ENCODE measurements at regions not wholly inside any gene's neighbourhood (a gene's known extent, or its start where the extent isn't known, plus 50 kb on each side); places are given as distances from the start of the nearest gene placed in this dataset.

DNA sequence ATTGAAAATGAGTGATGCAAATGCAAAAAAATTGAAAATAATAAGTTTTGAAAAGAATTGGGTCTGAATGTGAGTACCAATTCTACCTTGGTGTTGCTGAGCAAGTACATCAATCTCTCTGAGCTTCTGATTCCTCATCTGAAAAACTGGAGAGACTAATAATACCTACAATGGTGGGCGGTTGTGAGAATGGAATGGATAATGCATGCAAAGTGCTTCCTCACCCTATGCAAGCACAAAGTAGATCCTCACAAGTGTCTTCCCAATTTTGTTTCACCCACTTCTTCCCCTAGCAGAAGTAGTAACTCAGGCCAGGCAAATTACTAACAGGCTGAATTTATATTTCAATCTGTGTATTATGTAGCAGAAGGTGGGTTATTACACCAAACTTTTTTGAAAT, 191.7 kb upstream of the PIK3C3 start (continued):
- no peak for TF ChIP-seq EZH2phosphoT487 (IDR thresholded peaks at IDR 0.05; ENCODE audit: unreplicated experiment)

DNA sequence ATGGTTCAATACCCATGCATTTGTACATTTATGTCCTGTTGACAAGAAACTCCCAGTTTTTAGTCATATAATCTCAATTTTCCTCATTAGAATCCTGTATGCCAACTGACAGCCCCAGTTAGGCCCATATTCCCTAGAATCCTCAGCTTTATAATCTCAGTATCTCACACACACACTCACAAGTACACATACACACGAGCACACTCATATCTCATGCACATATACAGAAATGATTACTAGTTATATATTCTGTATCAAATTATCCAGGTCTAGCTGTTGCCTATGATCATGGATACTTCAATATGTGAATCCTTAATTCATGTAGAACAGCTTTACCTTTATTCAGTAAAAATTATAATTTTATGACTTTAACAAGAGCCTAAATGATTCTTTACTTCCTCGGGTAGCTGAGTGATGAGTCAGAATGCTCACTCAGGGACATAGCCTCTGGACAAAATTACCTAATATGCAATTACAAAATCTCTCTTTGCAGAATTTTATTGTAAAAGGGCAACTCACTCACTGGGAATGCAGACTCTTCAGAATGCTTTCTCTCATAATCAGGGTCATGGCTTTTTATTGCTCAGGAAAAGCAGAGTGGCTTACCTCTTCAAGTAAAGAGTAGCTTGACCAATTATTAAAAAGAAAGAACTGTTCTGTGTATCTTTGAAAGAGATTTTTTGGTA, 193.6 kb upstream of the PIK3C3 start:
- Mint-ChIP-seq H3K4me3 (no peak overlapping the region), H3K4me1 (peaks cover 12% of the 10 kb centered on the region), H3K9me3 (no peaks in the 10 kb centered on the region), H3K36me3 (ENCODE audit: low read depth) (no peaks in the 10 kb centered on the region), H3K27me3 (ENCODE audit: insufficient read depth, low read depth, poor library complexity) (no peaks in the 10 kb centered on the region), H3K27ac (no peak overlapping the region)
- Histone ChIP-seq H3K4me1 (ENCODE audit: insufficient read depth) (peaks cover 5% of the 10 kb centered on the region; the same call in 1 of the 2 replicates), H3K4me2 (no peak overlapping the region), H3K27me3 (ENCODE audit: insufficient read depth) (no peaks in the 10 kb centered on the region), H3K27ac (ENCODE audit: low read depth) (no peak overlapping the region), H3F3A (replicated peaks; ENCODE audit: low read depth) (no peaks in the 10 kb centered on the region), H4K20me1 (replicated peaks; ENCODE audit: insufficient read depth) (no peaks in the 10 kb centered on the region), H3K9me2 (ENCODE audit: insufficient read depth) (0 out of 2 replicates have a peak, but pooled peaks cover 3% of the 10 kb centered on the region), H3K79me2 (replicated peaks; ENCODE audit: insufficient read depth) (no peaks in the 10 kb centered on the region), H2AFZ (no peak overlapping the region), H3K36me3 (ENCODE audit: insufficient read depth) (no peaks in the 10 kb centered on the region), H3K4me3 (no peak overlapping the region)
- DNase-seq (ENCODE audit: low spot score) (no peak), ATAC-seq (no peak)
- TF ChIP-seq NANOG (IDR thresholded peaks at IDR 0.05; ENCODE audit: borderline replicate concordance) (no peak), STAT1 (IDR thresholded peaks at IDR 0.05; ENCODE audit: unreplicated experiment) (no peak), ZNF114 (CRISPR knock-in tag; IDR thresholded peaks at IDR 0.05) (no peak)
- TF ChIP-seq, protein P1, sequence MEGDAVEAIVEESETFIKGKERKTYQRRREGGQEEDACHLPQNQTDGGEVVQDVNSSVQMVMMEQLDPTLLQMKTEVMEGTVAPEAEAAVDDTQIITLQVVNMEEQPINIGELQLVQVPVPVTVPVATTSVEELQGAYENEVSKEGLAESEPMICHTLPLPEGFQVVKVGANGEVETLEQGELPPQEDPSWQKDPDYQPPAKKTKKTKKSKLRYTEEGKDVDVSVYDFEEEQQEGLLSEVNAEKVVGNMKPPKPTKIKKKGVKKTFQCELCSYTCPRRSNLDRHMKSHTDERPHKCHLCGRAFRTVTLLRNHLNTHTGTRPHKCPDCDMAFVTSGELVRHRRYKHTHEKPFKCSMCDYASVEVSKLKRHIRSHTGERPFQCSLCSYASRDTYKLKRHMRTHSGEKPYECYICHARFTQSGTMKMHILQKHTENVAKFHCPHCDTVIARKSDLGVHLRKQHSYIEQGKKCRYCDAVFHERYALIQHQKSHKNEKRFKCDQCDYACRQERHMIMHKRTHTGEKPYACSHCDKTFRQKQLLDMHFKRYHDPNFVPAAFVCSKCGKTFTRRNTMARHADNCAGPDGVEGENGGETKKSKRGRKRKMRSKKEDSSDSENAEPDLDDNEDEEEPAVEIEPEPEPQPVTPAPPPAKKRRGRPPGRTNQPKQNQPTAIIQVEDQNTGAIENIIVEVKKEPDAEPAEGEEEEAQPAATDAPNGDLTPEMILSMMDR (conservative IDR thresholded peaks at IDR 0.05; ENCODE audit: low read depth in 2 of 2): no peak

DNA sequence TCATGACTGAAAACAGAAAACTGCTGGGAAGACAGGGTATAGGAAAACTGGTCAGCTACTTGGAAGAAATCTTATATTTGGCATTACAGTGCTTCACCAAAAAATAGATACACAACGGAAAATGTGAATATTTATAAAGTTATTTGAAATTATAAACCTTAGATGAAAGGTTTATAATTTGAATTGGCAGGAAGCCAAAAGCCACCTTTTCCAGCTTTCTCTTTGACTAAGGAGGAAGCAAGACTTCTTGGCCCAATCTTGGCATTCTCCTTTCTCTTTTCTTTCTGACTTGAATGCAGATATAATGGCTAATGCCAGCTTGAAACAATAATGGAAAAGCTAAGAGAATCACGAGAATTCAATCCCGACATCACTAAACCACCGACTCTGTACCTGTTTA, 196.5 kb upstream of the PIK3C3 start:
- no peak for ATAC-seq
- H3K4me1 ChIP-seq (ENCODE audit: insufficient read depth): peaks cover 9% of the 10 kb centered on the region
- H3K4me2 ChIP-seq: no peak overlapping the region
- H3K79me2 ChIP-seq (replicated peaks; ENCODE audit: insufficient read depth): no peaks in the 10 kb centered on the region
- no peak overlapping the region for H2AFZ ChIP-seq
- H3K4me3 Mint-ChIP-seq: no peak overlapping the region
- no peak for TF ChIP-seq JUNB (IDR thresholded peaks at IDR 0.05; ENCODE audit: unreplicated experiment)
- TF ChIP-seq EZH2phosphoT487 (IDR thresholded peaks at IDR 0.05; ENCODE audit: unreplicated experiment): no peak
- no peak for TF ChIP-seq CREB1 (CRISPR knock-in tag; IDR thresholded peaks at IDR 0.05; ENCODE audit: low read depth)
- H3K27me3 Mint-ChIP-seq (ENCODE audit: insufficient read depth, low read depth, poor library complexity): no peaks in the 10 kb centered on the region
- no peak overlapping the region for H3K27ac ChIP-seq (ENCODE audit: low read depth)
- no peaks in the 10 kb centered on the region for H3K9me3 Mint-ChIP-seq
- peaks cover 6% of the 10 kb centered on the region; the same call in 1 of the 2 replicates for H3K9me2 ChIP-seq (ENCODE audit: insufficient read depth)
- H3K36me3 Mint-ChIP-seq (ENCODE audit: low read depth): no peaks in the 10 kb centered on the region
- no peak overlapping the region for H3K27ac Mint-ChIP-seq
- no peaks in the 10 kb centered on the region for H3K27me3 ChIP-seq (ENCODE audit: insufficient read depth)
- DNase-seq (ENCODE audit: low spot score): no peak
- no peaks in the 10 kb centered on the region for H4K20me1 ChIP-seq (replicated peaks; ENCODE audit: insufficient read depth)
- no peaks in the 10 kb centered on the region for H3K36me3 ChIP-seq (ENCODE audit: insufficient read depth)
- no peak overlapping the region for H3K4me3 ChIP-seq
- H3F3A ChIP-seq (replicated peaks; ENCODE audit: low read depth): no peaks in the 10 kb centered on the region
- H3K4me1 Mint-ChIP-seq: peaks cover 9% of the 10 kb centered on the region

All from GM23338 (cell line).